Esophagus squamous epithelium (tissue), 5 donors: ENCODE measurements at regions not wholly inside any gene's neighbourhood (a gene's known extent, or its start where the extent isn't known, plus 50 kb on each side); places are given as distances from the start of the nearest gene placed in this dataset.
A peak's percentile ranks its signal among the peaks of the same experiment; 100 is the strongest.

Experiments
- DNase-seq: peaks from one replicate; lab custom pipeline; 2025; lab: John Stamatoyannopoulos, UW
- H3K27ac ChIP-seq, 4 donors: fragments of 200-600 bp; sonication (generic); one replicate each; pipeline ENCODE4 v1.5.1; 2016 to 2019; ENCODE audit warnings: mild to moderate bottlenecking in 1 of 4
- H3K27me3 ChIP-seq, 4 donors: fragments of 200-600 bp; sonication (generic); 1 replicate in 3 of 4; 2 replicates in 1 of 4; pipeline versions ENCODE4 v1.5.1 to v1.6.0; 2017 to 2021; ENCODE audit warnings: antibody characterized with exemption in 1 of 4
- H3K36me3 ChIP-seq, 3 donors: fragments of 200-600 bp; sonication (generic); one replicate each; pipeline ENCODE4 v1.5.1; 2016 to 2019
- H3K4me1 ChIP-seq, 3 donors: fragments of 200-600 bp; sonication (generic); one replicate each; pipeline ENCODE4 v1.5.1; 2017 to 2019
- H3K4me3 ChIP-seq, 4 donors: fragments of 200-600 bp; sonication (generic); 1 replicate in 3 of 4; 2 replicates in 1 of 4; pipeline ENCODE4 v1.5.1; 2016 to 2019; ENCODE audit warnings: mild to moderate bottlenecking in 2 of 4, moderate library complexity in 1 of 4
- H3K9me3 ChIP-seq, 3 donors: fragments of 200-600 bp; sonication (generic); one replicate each; pipeline ENCODE4 v1.5.1; 2016 to 2019
- CTCF ChIP-seq, 6 experiments: fragments of 450-650 bp in 4 of 6; fragments of 200-600 bp in 2 of 6; sonication (generic) in 2 of 6; IDR thresholded peaks; one replicate each; pipeline ENCODE4 v1.5.1; 2016 to 2019; ENCODE audit warnings: antibody characterized with exemption in 6 of 6, mild to moderate bottlenecking in 4 of 6, moderate library complexity in 4 of 6
- POLR2A ChIP-seq, 4 donors: fragments of 450-650 bp; IDR thresholded peaks; one replicate each; pipeline ENCODE4 v1.6.1; 2017; ENCODE audit warnings: antibody characterized with exemption in 4 of 4, mild to moderate bottlenecking in 4 of 4, moderate library complexity in 3 of 4
- WGBS, 2 donors: methylation state at CpG; one replicate each; pipeline ENCODE4 v1.1.5; 2018; 5-methylcytosine and 5-hydroxymethylcytosine counted together
- intact Hi-C: fragments of 100-400 bp; cut with DNase I; formaldehyde crosslinking; loops from one replicate; pipeline ENCODE4 v1.15.0; 2022
- donor health status: DM: yes; HTN: yes; CAD: no.

DNA sequence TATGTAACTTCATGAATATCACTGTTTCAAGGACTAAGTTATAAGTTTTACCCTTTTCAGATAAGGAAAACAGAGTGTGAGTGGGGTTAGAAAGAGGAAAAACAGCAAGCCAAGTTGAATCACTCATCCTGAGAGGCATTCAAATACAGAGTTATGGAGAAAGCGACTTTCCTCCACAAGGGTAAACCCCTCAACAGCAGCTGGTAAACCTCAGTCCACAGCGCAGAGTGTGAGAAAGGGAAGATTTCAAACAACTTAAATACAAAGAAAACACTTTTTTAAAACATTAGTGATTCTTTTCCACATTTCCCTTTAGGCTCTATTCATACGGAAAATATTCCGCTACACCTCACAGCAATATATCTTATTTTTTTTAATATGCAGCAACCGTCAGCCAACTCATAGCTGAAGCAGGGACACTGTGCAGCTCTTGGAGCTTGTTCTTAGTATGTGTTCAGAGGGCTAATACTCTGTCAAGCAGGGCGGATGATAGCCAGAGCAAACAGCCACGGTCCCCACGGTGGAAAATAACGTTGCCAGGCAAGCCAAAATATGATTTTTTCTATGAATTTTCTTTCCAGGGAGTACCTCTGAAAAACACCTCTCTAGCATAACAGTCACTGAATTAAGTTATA lies 488.9 kb upstream of the FAT1 start:
- Histone ChIP-seq H3K4me3 (no peak overlapping the region), H3K4me1 (no peaks in the 10 kb centered on the region), H3K9me3 (no peaks in the 10 kb centered on the region), H3K27ac (no peak overlapping the region), H3K36me3 (no peaks in the 10 kb centered on the region), H3K27me3 (no peaks in the 10 kb centered on the region)
- TF ChIP-seq POLR2A (IDR thresholded peaks at IDR 0.05) (no peak), CTCF (IDR thresholded peaks at IDR 0.05) (no peak)
- no peak for DNase-seq
- WGBS, 2 donors, result 78 to 82% methylated on average over 9 of the region's 9 CpGs
- intact Hi-C loops, result no loop called here

DNA sequence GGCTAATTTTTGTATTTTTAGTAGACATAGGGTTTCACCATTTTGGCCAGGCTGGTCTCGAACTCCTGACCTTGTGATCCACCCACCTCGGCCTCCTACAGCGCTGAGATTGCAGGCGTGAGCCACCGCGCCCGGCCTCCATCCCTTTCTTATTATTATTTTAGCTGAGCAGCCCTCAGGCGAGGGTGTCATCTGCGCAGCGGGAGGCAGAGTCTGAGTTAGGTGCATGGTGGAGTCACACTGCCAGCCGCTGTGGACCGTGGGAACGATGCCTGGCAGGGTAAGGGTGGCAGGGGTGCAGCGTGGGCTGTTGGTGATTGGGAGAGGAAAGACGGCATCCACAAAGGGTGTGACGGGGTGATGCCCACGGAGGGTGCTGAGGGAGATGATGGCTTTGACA lies 491.8 kb upstream of the FAT1 start:
- no peaks in the 10 kb centered on the region for H3K27me3 ChIP-seq
- H3K9me3 ChIP-seq, result no peaks in the 10 kb centered on the region
- H3K36me3 ChIP-seq, result no peaks in the 10 kb centered on the region
- H3K27ac ChIP-seq, result no peak overlapping the region
- intact Hi-C loops, result no loop called here
- H3K4me1 ChIP-seq, result no peaks in the 10 kb centered on the region
- no peak overlapping the region for H3K4me3 ChIP-seq
- no peak for DNase-seq
- WGBS, 2 donors, result 90 to 98% methylated on average over 4 to 9 of the region's 17 CpGs
- TF ChIP-seq POLR2A (IDR thresholded peaks at IDR 0.05), result no peak
- no peak for TF ChIP-seq CTCF (IDR thresholded peaks at IDR 0.05)

- Histone ChIP-seq H3K9me3 (no peaks in the 10 kb centered on the region), H3K27ac (peak overlapping the region in 1 of 4 donors; percentile 6), H3K27me3 (no peaks in the 10 kb centered on the region), H3K4me1 (no peaks in the 10 kb centered on the region), H3K4me3 (peak overlapping the region in 1 of 4 donors; percentile 43), H3K36me3 (no peaks in the 10 kb centered on the region)
- DNase-seq, result no peak
- WGBS, 2 donors, result 79 to 86% methylated on average over 17 to 20 of the region's 20 CpGs
- intact Hi-C loops, result no loop called here
- no peak for TF ChIP-seq POLR2A (IDR thresholded peaks at IDR 0.05)
- TF ChIP-seq CTCF (IDR thresholded peaks at IDR 0.05), result no peak
Measured at GRCh38 chr4:187218705-187219245, 495.1 kb upstream of the FAT1 start.

GRCh38 chr4:187224560-187224959 lies 500.9 kb upstream of the FAT1 start:
- no peak for TF ChIP-seq POLR2A (IDR thresholded peaks at IDR 0.05)
- TF ChIP-seq CTCF (IDR thresholded peaks at IDR 0.05), result no peak
- WGBS, 2 donors, result 68 to 69% methylated on average over 5 of the region's 5 CpGs
- intact Hi-C loops, result no loop called here
- H3K4me3 ChIP-seq, result no peak overlapping the region
- H3K4me1 ChIP-seq, result peaks cover 0 to 12% (median 0%) of the 10 kb centered on the region in 3 donors
- H3K27ac ChIP-seq, result no peak overlapping the region
- no peak for DNase-seq
- no peaks in the 10 kb centered on the region for H3K9me3 ChIP-seq
- H3K27me3 ChIP-seq, result no peaks in the 10 kb centered on the region
- no peaks in the 10 kb centered on the region for H3K36me3 ChIP-seq

GRCh38 chr4:187227907-187228704 lies 504.4 kb upstream of the FAT1 start:
- intact Hi-C loops, result no loop called here
- DNase-seq, result no peak
- H3K27me3 ChIP-seq, result no peaks in the 10 kb centered on the region

More at GRCh38 chr4:187227907-187228704, 504.4 kb upstream of the FAT1 start:
- TF ChIP-seq POLR2A (IDR thresholded peaks at IDR 0.05) (no peak), CTCF (IDR thresholded peaks at IDR 0.05) (no peak)
- WGBS, 2 donors, result 59 to 72% methylated on average over 6 of the region's 6 CpGs
- peaks cover 0 to 12% (median 0%) of the 10 kb centered on the region in 3 donors for H3K4me1 ChIP-seq
- no peaks in the 10 kb centered on the region for H3K36me3 ChIP-seq
- peak overlapping the region in 1 of 4 donors; percentile 5 for H3K27ac ChIP-seq
- no peak overlapping the region for H3K4me3 ChIP-seq
- no peaks in the 10 kb centered on the region for H3K9me3 ChIP-seq
